DOHH2 (cell line): ENCODE measurements at regions not wholly inside any gene's neighbourhood (a gene's known extent, or its start where the extent isn't known, plus 50 kb on each side); places are given as distances from the start of the nearest gene placed in this dataset.
A peak's percentile ranks its signal among the peaks of the same experiment; 100 is the strongest.

ENCODE experiments used
- H3F3A ChIP-seq: fragments of 200-600 bp; sonication (generic), shearing (Covaris generic); 2 replicates; pipeline ENCODE4 v1.6.0; 2016; ENCODE audit warnings: antibody characterized with exemption, mild to moderate bottlenecking; ENCODE audit not compliant: control insufficient read depth, insufficient read depth
- H3K27ac ChIP-seq: fragments of 200-600 bp; sonication (generic); 2 replicates; pipeline ENCODE4 v1.5.1; 2014; ENCODE audit warnings: low read depth, mild to moderate bottlenecking, low read length, moderate library complexity
- H3K27me3 ChIP-seq: fragments of 200-600 bp; sonication (generic); 2 replicates; pipeline ENCODE4 v1.6.1; 2014; ENCODE audit warnings: mild to moderate bottlenecking, low read length, mixed read lengths; ENCODE audit not compliant: control insufficient read depth
- H3K36me3 ChIP-seq: fragments of 200-600 bp; sonication (generic); 2 replicates; pipeline ENCODE4 v1.6.1; 2014; ENCODE audit warnings: mild to moderate bottlenecking, low read length, moderate library complexity, mixed read lengths; ENCODE audit not compliant: control insufficient read depth
- H3K4me1 ChIP-seq: fragments of 200-600 bp; sonication (generic); 2 replicates; pipeline ENCODE4 v1.6.1; 2014; ENCODE audit warnings: mild to moderate bottlenecking, low read length, mixed read lengths; ENCODE audit not compliant: control insufficient read depth
- H3K4me2 ChIP-seq: fragments of 200-600 bp; sonication (generic); 2 replicates; pipeline ENCODE4 v1.6.0; 2014; ENCODE audit warnings: mild to moderate bottlenecking, low read length, moderate library complexity
- H3K4me3 ChIP-seq: fragments of 200-600 bp; sonication (generic); 2 replicates; pipeline ENCODE4 v1.5.1; 2014; ENCODE audit warnings: mild to moderate bottlenecking, low read length, mixed read lengths
- H3K79me2 ChIP-seq: fragments of 200-600 bp; sonication (generic); 2 replicates; pipeline ENCODE4 v1.6.1; 2014; ENCODE audit warnings: mild to moderate bottlenecking, low read length, mixed read lengths; ENCODE audit not compliant: control insufficient read depth
- H3K9me2 ChIP-seq: fragments of 200-600 bp; sonication (generic); replicated peaks from 2 replicates; pipeline ENCODE4 v1.6.1; 2014; ENCODE audit warnings: mild to moderate bottlenecking, low read length, mixed read lengths; ENCODE audit not compliant: control insufficient read depth
- H3K9me3 ChIP-seq: fragments of 200-600 bp; sonication (generic); 2 replicates; pipeline ENCODE4 v1.6.1; 2014; ENCODE audit warnings: antibody characterized with exemption, low read length, mixed read lengths; ENCODE audit not compliant: control insufficient read depth, insufficient read depth
- H4K20me1 ChIP-seq: fragments of 200-600 bp; sonication (generic); 2 replicates; pipeline ENCODE4 v1.6.0; 2014; ENCODE audit warnings: low read depth, mild to moderate bottlenecking, antibody characterized with exemption, low read length, moderate library complexity; ENCODE audit not compliant: control insufficient read depth, insufficient read depth
- CTCF ChIP-seq: fragments of 200-600 bp; sonication (generic); IDR thresholded peaks from one replicate; pipeline ENCODE4 v1.5.1; 2014; ENCODE audit warnings: antibody characterized with exemption, mild to moderate bottlenecking, low read depth, low read length; ENCODE audit not compliant: poor library complexity, severe bottlenecking
- EZH2phosphoT487 ChIP-seq: fragments of 200-600 bp; sonication (generic); IDR thresholded peaks from 2 replicates; pipeline ENCODE4 v1.6.1; 2017; ENCODE audit warnings: borderline replicate concordance, mild to moderate bottlenecking, antibody characterized with exemption, low read length, moderate library complexity, mixed read lengths

GRCh38 chr10:31132681-31133244 is 101.1 kb upstream of the ZNF438 start:
- no peak overlapping the region for H3K27ac ChIP-seq
- no peaks in the 10 kb centered on the region for H3K9me3 ChIP-seq
- no peaks in the 10 kb centered on the region for H3F3A ChIP-seq
- H3K4me1 ChIP-seq, result peaks cover 11% of the 10 kb centered on the region
- H3K4me3 ChIP-seq, result no peak overlapping the region
- no peak overlapping the region for H3K4me2 ChIP-seq
- no peaks in the 10 kb centered on the region for H4K20me1 ChIP-seq
- H3K27me3 ChIP-seq, result peaks cover 3% of the 10 kb centered on the region; the same call in 1 of the 2 replicates
- H3K9me2 ChIP-seq, result no peaks in the 10 kb centered on the region
- no peaks in the 10 kb centered on the region for H3K79me2 ChIP-seq
- no peak for TF ChIP-seq EZH2phosphoT487
- no peak for TF ChIP-seq CTCF
- H3K36me3 ChIP-seq, result no peaks in the 10 kb centered on the region

GRCh38 chr10:31133251-31133791 is 101.7 kb upstream of the ZNF438 start:
- H3F3A ChIP-seq, result no peaks in the 10 kb centered on the region
- H3K27me3 ChIP-seq, result peaks cover 3% of the 10 kb centered on the region; the same call in 1 of the 2 replicates
- no peaks in the 10 kb centered on the region for H4K20me1 ChIP-seq
- no peaks in the 10 kb centered on the region for H3K79me2 ChIP-seq
- TF ChIP-seq CTCF, result no peak
- TF ChIP-seq EZH2phosphoT487, result no peak
- no peaks in the 10 kb centered on the region for H3K36me3 ChIP-seq
- H3K4me2 ChIP-seq, result peak overlapping the region; percentile 78
- H3K4me3 ChIP-seq, result peak overlapping the region; percentile 69
- no peaks in the 10 kb centered on the region for H3K9me3 ChIP-seq
- H3K4me1 ChIP-seq, result peaks cover 11% of the 10 kb centered on the region
- no peak overlapping the region for H3K27ac ChIP-seq
- H3K9me2 ChIP-seq, result no peaks in the 10 kb centered on the region

GRCh38 chr10:31133792-31134310 is 102.2 kb upstream of the ZNF438 start:
- Histone ChIP-seq H3K4me2 (peak overlapping the region; percentile 78), H4K20me1 (no peaks in the 10 kb centered on the region), H3K27me3 (peaks cover 3% of the 10 kb centered on the region; the same call in 1 of the 2 replicates)

More at GRCh38 chr10:31133792-31134310, 102.2 kb upstream of the ZNF438 start:
- Histone ChIP-seq H3K36me3 (no peaks in the 10 kb centered on the region), H3K4me3 (peak overlapping the region; percentile 69), H3K9me2 (no peaks in the 10 kb centered on the region), H3K9me3 (no peaks in the 10 kb centered on the region), H3F3A (no peaks in the 10 kb centered on the region), H3K27ac (no peak overlapping the region), H3K79me2 (no peaks in the 10 kb centered on the region), H3K4me1 (peaks cover 11% of the 10 kb centered on the region)
- no peak for TF ChIP-seq EZH2phosphoT487
- no peak for TF ChIP-seq CTCF
